HG02623 (cell line): ENCODE measurements at regions not wholly inside any gene's neighbourhood (a gene's known extent, or its start where the extent isn't known, plus 50 kb on each side); places are given as distances from the start of the nearest gene placed in this dataset.

Experiments used
- ATAC-seq: cut with Tn5 transposase; IDR thresholded peaks from one replicate; pipeline ENCODE4 v1.9.1; 2021; ENCODE audit warnings: moderate library complexity; ENCODE audit not compliant: unreplicated experiment

GRCh38 chr10:20958764-20959163 is 61.7 kb upstream of the NEBL start:
- ATAC-seq, result no peak

DNA sequence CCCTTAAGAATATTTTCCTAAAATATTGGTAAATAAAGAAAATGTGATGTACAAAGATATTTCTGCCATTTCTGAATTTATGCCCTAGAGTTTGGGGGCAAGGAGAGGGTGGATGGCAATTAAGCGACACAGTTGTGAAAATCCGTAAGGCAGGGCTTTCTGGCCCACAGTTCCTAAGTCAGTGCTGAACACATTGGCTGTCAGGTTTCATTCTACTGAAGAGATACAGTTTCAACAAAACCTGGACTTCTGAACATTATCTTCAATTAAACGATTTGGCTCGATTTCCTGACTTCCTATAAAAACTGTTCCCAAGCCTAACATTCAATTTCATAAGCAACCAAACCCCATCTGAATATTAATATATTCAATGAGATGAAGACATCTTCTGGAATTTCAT is 61.1 kb upstream of the NEBL start:
- ATAC-seq, result no peak

DNA sequence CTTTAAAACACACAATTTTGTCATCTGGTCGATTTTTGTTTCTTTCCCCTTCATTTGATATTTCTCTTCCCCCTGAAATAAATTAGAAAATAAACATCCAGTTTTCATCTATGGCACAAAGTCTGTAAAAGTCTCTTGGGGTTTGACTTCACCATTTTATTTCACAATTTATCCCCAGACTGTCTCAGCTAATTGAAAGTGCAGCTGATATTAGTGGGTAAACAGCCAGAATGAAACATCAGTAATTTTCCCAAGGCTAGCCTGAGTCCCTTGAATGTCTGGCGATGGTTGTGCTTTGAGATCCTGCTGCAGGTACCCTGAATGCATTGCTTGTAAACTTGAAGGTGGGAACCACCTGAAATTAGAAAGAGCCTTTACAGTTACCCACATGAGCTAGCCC is 60.6 kb upstream of the NEBL start:
- no peak for ATAC-seq

GRCh38 chr10:20956843-20957242 is 59.7 kb upstream of the NEBL start:
- no peak for ATAC-seq

GRCh38 chr10:20955355-20955893 is 58.3 kb upstream of the NEBL start:
- ATAC-seq, result no peak

DNA sequence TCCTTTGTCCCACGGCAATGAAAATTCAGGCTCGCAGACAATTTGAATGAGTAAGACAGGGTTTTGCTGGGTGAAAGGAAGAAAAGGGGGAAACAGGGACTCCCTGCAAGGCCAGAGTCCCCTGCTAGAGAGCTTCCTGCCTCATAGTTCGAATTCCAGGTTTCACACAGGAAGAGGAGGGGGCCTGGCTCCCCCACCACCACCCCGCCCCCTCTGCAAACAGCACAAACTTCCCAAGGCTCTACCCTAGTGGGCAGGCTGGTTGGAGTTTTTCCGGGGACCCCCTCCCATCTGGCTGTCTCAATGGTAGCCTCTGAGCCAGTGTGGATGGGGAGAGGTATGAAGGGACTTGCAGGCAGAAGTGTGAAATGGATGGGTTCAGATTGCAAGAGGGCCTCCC is 57.4 kb upstream of the NEBL start:
- ATAC-seq, result no peak

GRCh38 chr10:20953120-20953519 is 56.0 kb upstream of the NEBL start:
- no peak for ATAC-seq

GRCh38 chr10:20949967-20950366 is 52.9 kb upstream of the NEBL start:
- ATAC-seq, result no peak

- peak; percentile 78 for ATAC-seq
Measured at GRCh38 chr10:20948686-20949327, 51.7 kb upstream of the NEBL start.
